Naive B cell (primary cell): ENCODE measurements at regions not wholly inside any gene's neighbourhood (a gene's known extent, or its start where the extent isn't known, plus 50 kb on each side); places are given as distances from the start of the nearest gene placed in this dataset.
A peak's percentile ranks its signal among the peaks of the same experiment; 100 is the strongest.
"Not testable (repeated sequence)": the region's sequence is repeated elsewhere in the genome, so short reads cannot be mapped to it uniquely, and the experiment has no call there.

Experiments used
- ATAC-seq, 2 donors: fragments of 150-1000 bp; cut with Tn5 transposase; 2 replicates each; pipeline ENCODE4 v1.10.0; 2021; ENCODE audit warnings: low read depth in 2 of 2, mild to moderate bottlenecking in 2 of 2, moderate library complexity in 2 of 2
- DNase-seq: peaks from one replicate; pipeline ENCODE4 v3.0.0; 2022
- H3K27ac Mint-ChIP-seq, 6 donors: one replicate each; pipeline ENCODE4 v1.8.0; 2020 to 2022; ENCODE audit warnings: mild to moderate bottlenecking in 6 of 6, mixed read lengths in 6 of 6, moderate library complexity in 5 of 6, inconsistent platforms in 2 of 6
- H3K27me3 Mint-ChIP-seq, 3 donors: one replicate each; pipeline ENCODE4 v1.8.0; 2021 to 2022; ENCODE audit warnings: mixed read lengths in 3 of 3, mild to moderate bottlenecking in 1 of 3
- H3K36me3 Mint-ChIP-seq, 2 donors: one replicate each; pipeline ENCODE4 v1.8.0; 2020 to 2022; ENCODE audit warnings: mixed read lengths in 2 of 2, inconsistent platforms in 1 of 2, mild to moderate bottlenecking in 1 of 2
- H3K4me1 Mint-ChIP-seq, 3 donors: one replicate each; pipeline ENCODE4 v1.8.0; 2020 to 2022; ENCODE audit warnings: mixed read lengths in 3 of 3, inconsistent platforms in 1 of 3, mild to moderate bottlenecking in 1 of 3, moderate library complexity in 1 of 3
- H3K4me3 Mint-ChIP-seq, 8 donors: one replicate each; pipeline ENCODE4 v1.8.0; 2020 to 2022; ENCODE audit warnings: mild to moderate bottlenecking in 8 of 8, mixed read lengths in 8 of 8, moderate library complexity in 8 of 8, inconsistent platforms in 2 of 8
- H3K9me3 Mint-ChIP-seq, 7 donors: one replicate each; pipeline ENCODE4 v1.8.0; 2020 to 2022; ENCODE audit warnings: mixed read lengths in 7 of 7, mild to moderate bottlenecking in 5 of 7, inconsistent platforms in 2 of 7, moderate library complexity in 1 of 7

DNA sequence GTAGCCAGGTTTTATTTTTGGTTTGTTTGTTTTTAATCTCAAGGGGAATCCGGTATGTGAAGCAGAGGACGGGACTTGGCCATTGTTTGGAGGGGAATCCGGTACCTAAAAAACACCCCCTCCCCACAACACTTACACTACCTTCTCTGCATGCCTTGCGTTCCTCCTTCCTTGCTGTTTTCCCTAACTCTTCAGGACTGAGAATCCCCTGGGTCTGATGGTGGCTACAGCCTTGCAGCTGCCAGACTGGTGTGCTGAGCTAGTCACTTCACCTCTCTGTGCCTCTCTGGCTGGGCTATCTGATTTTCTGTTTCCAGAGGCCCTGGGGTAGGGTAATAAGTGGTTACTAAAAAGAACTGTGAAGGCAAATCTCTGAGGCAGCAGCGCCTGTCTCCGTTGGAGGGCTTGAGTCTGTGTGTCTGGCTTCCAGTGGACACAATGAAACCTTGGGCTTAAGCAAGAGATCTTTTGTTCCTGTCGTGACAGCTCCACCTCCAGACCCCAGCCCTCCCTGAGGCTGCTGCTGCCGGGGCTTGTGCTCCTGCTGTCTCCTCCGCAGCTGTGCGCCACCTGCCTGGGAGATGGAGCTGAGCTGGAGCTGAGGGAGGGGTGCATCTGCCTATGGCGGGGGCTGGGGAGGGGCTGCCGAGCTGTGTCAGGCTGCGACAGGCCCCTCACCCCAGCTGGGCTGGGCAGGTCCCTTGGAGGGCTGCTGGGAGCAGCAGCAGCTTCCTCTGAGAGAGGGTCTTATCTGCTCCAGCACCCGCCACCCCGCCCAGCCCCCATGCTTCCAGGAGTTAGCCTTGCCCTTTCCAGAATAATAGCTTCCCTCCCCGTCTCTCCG is 65.8 kb upstream of the CCDC167 start:
- peak overlapping the region in 4 of 6 donors; percentile 62 to 90 (median 82) for H3K27ac Mint-ChIP-seq
- DNase-seq, result no peak
- no peaks in the 10 kb centered on the region for H3K9me3 Mint-ChIP-seq
- H3K4me1 Mint-ChIP-seq, result peaks cover 56 to 80% (median 80%) of the 10 kb centered on the region in 3 donors
- H3K27me3 Mint-ChIP-seq, result peaks cover 0 to 8% (median 0%) of the 10 kb centered on the region in 3 donors
- H3K4me3 Mint-ChIP-seq, result peak overlapping the region in 6 of 8 donors; percentile 13 to 90 (median 66)
- no peaks in the 10 kb centered on the region for H3K36me3 Mint-ChIP-seq
- ATAC-seq, result no peak

DNA sequence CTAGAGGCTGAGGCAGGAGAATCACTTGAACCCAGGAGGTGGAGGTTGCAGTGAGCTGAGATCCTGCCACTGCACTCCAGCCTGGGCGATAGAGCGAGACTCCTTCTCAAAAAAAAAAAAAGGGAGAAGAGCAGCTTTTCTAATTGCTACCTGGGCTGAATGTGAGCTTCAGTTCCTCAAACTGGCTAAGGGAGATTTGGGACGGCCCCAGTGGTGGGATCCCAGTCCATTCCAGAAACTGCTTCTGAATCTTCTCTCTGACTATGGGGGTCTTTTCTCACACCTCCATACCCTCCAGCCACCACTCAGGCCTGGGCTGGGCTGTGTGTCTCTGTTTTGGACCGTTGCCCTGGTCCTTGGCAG is 63.2 kb upstream of the CCDC167 start:
- H3K36me3 Mint-ChIP-seq, H3K27me3 Mint-ChIP-seq, H3K9me3 Mint-ChIP-seq: not testable (repeated sequence)
- Mint-ChIP-seq H3K4me1 (peaks cover 71 to 94% (median 90%) of the 10 kb centered on the region in 3 donors), H3K4me3 (peak overlapping the region in 7 of 8 donors; percentile 5 to 79 (median 47)), H3K27ac (peak overlapping the region; percentile 81 to 99 (median 98))
- ATAC-seq, result peak; percentile 15 to 17
- peak; percentile 33 for DNase-seq

DNA sequence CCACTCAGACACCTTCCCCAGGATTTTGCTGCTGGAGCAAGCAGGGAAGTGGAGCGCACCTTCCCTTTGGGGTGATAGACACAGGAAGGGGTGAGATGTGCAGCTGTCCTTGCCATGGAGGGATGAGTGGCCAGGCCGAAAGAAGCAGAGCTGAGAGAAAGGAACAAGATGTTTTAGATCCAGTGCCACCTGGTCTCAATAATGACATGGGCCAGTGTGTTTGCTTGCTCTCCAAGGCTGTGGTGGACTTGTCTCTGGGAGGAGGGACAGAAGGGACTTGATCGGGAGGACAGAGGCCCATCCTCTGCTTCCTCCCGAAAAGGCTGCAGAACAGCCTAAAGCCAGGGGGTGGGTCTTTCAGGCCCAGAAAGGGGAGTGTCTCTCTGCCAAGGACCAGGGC is 61.7 kb upstream of the CCDC167 start:
- peaks cover 77 to 99% (median 98%) of the 10 kb centered on the region in 3 donors for H3K4me1 Mint-ChIP-seq
- peak overlapping the region in 7 of 8 donors; percentile 25 to 85 (median 66) for H3K4me3 Mint-ChIP-seq
- H3K27ac Mint-ChIP-seq, result peak overlapping the region; percentile 81 to 99 (median 98)
- no peaks in the 10 kb centered on the region for H3K27me3 Mint-ChIP-seq
- ATAC-seq, result no peak
- DNase-seq, result no peak
- no peaks in the 10 kb centered on the region for H3K9me3 Mint-ChIP-seq
- no peaks in the 10 kb centered on the region for H3K36me3 Mint-ChIP-seq

DNA sequence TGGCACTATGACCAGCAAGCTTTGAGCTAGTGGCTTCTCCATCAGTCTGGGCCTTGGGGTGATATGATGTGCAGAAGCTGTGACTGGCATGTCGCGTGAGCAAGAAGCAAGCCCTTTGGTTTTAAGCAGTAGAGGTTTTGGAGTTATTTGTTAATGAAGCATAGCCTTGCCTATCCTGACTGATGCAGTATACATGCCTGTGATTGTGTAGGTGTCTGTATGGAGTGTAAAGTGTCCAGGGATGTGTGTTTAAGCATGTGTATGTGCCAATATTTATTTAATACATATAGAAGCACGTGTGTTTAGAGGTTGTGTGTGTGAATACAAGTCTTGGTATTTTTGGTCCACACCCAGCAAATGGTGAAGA is 61.0 kb upstream of the CCDC167 start:
- ATAC-seq (no peak), DNase-seq (no peak)
- no peaks in the 10 kb centered on the region for H3K9me3 Mint-ChIP-seq
- no peaks in the 10 kb centered on the region for H3K27me3 Mint-ChIP-seq
- peaks cover 80 to 100% (median 100%) of the 10 kb centered on the region in 3 donors for H3K4me1 Mint-ChIP-seq
- H3K36me3 Mint-ChIP-seq, result no peaks in the 10 kb centered on the region
- H3K27ac Mint-ChIP-seq, result peak overlapping the region; percentile 81 to 99 (median 98)
- peak overlapping the region in 4 of 8 donors; percentile 14 to 85 (median 50) for H3K4me3 Mint-ChIP-seq

DNA sequence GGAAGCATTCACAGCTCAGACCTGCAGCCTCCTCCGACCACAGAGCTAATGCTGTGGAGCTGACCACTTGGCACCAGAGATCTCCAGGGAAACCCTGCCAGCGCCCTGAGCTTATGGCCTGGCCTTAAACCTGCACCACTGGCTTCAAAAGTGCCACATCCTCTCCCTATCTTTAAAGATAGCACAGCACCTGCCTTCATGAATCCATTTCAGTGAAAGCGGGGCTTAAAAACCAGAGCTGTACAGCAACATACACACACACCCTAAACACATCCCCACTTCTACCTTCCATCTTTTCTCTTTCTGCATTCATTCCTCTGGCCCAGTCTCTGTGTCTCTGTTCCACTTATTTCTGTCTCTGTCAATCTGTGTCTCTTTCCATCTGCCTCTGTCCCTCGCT is 59.8 kb upstream of the CCDC167 start:
- Mint-ChIP-seq H3K36me3 (no peaks in the 10 kb centered on the region), H3K27ac (peak overlapping the region in 5 of 6 donors; percentile 5 to 98 (median 81)), H3K4me3 (peak overlapping the region in 4 of 8 donors; percentile 0 to 85 (median 50)), H3K27me3 (no peaks in the 10 kb centered on the region), H3K9me3 (no peaks in the 10 kb centered on the region), H3K4me1 (peaks cover 82 to 100% (median 100%) of the 10 kb centered on the region in 3 donors)
- DNase-seq, result no peak
- no peak for ATAC-seq

DNA sequence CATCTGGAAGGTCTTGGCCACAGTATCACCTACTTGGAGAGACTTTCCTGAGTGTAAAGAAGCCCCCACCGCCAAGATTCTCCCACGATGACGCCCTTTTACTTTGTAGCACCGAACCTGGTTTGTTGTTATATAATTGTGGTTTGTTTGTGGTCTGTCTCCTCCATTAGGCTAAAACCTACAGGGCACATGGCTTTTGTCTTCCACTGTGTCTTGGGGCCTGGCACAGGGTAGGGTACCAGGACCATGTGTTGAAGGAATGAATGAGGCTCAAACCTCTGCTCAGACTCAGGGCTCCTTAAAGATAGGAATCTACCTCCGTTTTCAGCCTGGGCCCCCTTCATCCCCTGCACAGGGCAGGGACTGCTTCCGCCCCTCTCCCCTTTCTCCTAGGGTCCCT is 59.4 kb upstream of the CCDC167 start:
- Mint-ChIP-seq H3K36me3 (no peaks in the 10 kb centered on the region), H3K27me3 (no peaks in the 10 kb centered on the region), H3K27ac (peak overlapping the region in 4 of 6 donors; percentile 73 to 98 (median 82)), H3K4me1 (peaks cover 82 to 100% (median 100%) of the 10 kb centered on the region in 3 donors), H3K9me3 (no peaks in the 10 kb centered on the region), H3K4me3 (peak overlapping the region in 2 of 8 donors; percentile 38 to 85)
- ATAC-seq (no peak), DNase-seq (no peak)

DNA sequence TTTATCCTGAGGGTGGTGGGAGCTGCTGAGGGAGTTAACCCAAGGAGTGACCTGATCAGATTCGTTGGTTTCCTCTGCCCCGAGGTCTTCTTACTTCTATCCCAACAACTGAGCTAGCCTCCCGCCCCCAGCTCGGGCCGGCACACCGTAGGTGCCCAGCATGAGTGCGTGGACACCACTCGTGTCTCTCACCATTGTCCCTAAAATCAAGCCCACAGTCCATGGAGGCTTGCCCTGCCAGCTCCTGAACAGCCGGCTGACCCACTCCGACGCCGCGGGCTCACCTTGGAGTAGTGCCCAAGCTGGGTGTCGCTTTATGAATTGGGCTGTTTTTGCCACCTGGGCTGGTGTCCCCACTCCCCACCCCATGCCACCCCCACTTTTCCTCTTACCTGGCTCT is 59.0 kb upstream of the CCDC167 start:
- Mint-ChIP-seq H3K27ac (peak overlapping the region in 5 of 6 donors; percentile 65 to 90 (median 81)), H3K36me3 (no peaks in the 10 kb centered on the region), H3K9me3 (no peaks in the 10 kb centered on the region), H3K4me3 (peak overlapping the region in 3 of 8 donors; percentile 37 to 83 (median 61)), H3K27me3 (no peaks in the 10 kb centered on the region), H3K4me1 (peaks cover 80 to 100% (median 98%) of the 10 kb centered on the region in 3 donors)
- DNase-seq, result no peak
- ATAC-seq, result no peak

DNA sequence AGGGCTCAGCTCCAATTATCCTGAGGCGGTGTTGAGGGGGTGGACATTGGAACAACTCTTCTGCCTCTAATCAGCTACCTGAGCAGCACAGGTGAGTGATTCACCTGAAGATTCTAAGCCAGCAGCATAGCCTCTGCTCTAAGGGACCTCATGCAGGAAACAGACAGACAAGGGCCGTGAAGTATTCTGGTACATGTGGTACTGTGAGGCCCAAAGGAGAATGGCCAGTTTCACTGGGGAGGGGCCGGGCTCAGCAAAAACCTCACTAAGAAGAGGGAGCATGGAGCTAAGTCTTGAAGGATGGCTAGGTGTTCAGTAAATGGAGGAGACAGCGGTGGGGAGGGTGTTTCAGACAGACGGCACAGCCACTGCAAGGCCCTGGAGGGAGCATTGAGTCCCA is 58.5 kb upstream of the CCDC167 start:
- Mint-ChIP-seq H3K4me3 (peak overlapping the region in 5 of 8 donors; percentile 29 to 83 (median 55)), H3K27ac (peak overlapping the region; percentile 55 to 94 (median 81)), H3K4me1 (peaks cover 79 to 100% (median 97%) of the 10 kb centered on the region in 3 donors), H3K27me3 (no peaks in the 10 kb centered on the region), H3K36me3 (no peaks in the 10 kb centered on the region), H3K9me3 (no peaks in the 10 kb centered on the region)
- DNase-seq (peak; percentile 46), ATAC-seq (peak; percentile 4 to 15)

DNA sequence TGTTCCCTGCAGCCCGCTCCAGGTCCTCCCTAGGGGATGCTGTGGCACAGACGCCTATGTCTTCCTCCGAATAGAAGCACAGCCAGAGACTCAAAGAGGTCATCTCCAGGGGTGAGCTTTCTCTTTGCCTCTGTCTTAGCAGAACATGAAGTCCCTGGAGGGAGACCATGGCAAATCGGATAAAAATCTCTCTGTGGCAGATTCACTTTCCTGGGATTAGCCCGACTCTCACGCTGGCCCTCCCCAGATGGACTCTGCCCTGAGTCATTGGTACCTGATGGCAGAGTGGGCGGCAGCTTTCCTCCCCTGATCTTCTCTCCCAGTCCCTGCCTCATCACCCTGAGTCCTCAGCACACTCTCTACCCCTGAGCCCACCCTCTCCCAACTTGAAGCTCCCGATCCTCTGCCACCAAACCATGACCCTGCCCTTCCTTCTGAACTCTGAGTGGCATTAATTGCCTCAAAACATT is 58.0 kb upstream of the CCDC167 start:
- peak overlapping the region; percentile 55 to 94 (median 86) for H3K27ac Mint-ChIP-seq
- no peak for ATAC-seq
- no peaks in the 10 kb centered on the region for H3K9me3 Mint-ChIP-seq
- peak overlapping the region in 4 of 8 donors; percentile 25 to 66 (median 46) for H3K4me3 Mint-ChIP-seq
- H3K36me3 Mint-ChIP-seq, result no peaks in the 10 kb centered on the region
- no peaks in the 10 kb centered on the region for H3K27me3 Mint-ChIP-seq
- peaks cover 78 to 100% (median 92%) of the 10 kb centered on the region in 3 donors for H3K4me1 Mint-ChIP-seq
- no peak for DNase-seq

DNA sequence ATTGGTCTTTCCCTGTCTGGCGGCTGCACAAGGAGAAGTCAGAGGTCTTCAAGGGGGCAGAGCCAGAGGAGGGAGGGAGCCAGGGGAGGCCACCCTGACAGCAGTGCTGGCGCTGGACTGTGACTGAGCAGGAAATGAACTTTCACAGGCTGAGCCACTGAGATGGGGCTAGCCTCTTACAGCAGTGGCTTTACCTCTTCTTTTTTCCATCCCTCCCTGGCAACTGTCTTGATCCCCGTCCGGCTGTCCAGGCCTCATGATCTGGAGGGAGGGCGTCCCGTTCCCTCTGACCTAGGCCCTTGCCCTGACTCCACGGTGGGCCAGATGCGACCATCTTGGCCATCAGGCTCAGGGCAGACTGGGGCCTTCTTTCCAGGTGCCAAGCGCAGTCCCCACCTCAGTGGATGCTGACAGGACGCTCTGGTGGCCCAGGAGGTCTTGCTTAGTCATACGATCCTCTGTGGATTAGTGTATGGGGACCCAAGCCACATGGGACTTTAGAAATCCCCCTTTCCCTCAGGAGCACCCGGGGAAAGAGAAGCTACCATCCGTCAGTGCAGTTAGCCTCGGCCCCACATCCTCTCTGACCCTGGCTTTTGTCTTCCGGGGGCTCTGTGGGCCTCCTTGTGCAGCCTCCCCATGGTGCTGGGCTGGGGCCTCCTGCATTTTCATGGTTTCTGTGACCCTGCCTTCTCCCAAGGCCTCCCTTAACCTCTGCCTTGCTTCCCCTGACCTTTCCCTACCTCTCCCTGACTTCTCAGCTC is 57.4 kb upstream of the CCDC167 start:
- ATAC-seq (peak; percentile 57 to 59), DNase-seq (peak; percentile 33)
- Mint-ChIP-seq H3K4me3 (peak overlapping the region in 5 of 8 donors; percentile 21 to 77 (median 45)), H3K27me3 (no peaks in the 10 kb centered on the region), H3K27ac (peak overlapping the region; percentile 67 to 91 (median 85)), H3K9me3 (no peaks in the 10 kb centered on the region), H3K36me3 (no peaks in the 10 kb centered on the region), H3K4me1 (peaks cover 78 to 99% (median 86%) of the 10 kb centered on the region in 3 donors)

DNA sequence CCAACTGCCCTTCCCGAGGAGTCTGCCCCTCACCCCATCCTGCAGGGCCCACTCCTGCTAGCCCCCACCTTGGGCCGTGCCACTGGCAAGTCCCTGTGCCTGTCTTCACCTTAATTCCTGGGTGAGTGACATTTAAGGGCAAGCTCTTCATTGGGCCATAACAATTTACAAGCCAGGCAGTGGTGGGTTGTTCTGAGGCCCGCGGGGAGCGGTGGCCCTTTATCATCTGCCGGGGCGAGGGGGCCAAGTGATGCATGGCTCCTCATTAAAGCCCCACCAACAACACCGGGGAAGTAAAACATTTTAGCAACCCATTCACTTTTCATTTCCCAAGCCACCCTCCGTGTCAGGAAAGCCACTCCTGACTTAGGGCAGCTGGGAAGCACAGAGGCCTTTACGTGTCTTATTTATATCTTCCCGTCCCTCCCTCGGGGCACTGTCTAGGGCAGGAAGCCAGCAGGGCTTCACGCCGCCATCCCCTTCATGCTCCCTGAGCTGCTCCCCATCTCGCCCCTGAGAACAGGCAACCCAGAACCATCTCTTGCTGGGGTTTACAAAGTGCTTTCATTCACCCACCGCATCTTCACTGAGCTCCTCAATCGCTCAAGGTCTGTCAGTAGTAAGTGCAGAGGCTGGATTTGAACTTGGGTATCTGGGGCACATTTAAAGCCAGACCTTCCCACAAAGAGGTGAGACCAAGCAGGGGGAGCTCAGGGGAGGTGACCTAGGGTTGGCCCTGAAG is 55.5 kb upstream of the CCDC167 start:
- ATAC-seq (peak; percentile 14 to 20), DNase-seq (no peak)
- Mint-ChIP-seq H3K36me3 (no peaks in the 10 kb centered on the region), H3K9me3 (no peaks in the 10 kb centered on the region), H3K27ac (peak overlapping the region; percentile 39 to 93 (median 71)), H3K4me3 (peak overlapping the region in 7 of 8 donors; percentile 37 to 77 (median 49)), H3K27me3 (no peaks in the 10 kb centered on the region), H3K4me1 (peaks cover 68 to 96% (median 73%) of the 10 kb centered on the region in 3 donors)

DNA sequence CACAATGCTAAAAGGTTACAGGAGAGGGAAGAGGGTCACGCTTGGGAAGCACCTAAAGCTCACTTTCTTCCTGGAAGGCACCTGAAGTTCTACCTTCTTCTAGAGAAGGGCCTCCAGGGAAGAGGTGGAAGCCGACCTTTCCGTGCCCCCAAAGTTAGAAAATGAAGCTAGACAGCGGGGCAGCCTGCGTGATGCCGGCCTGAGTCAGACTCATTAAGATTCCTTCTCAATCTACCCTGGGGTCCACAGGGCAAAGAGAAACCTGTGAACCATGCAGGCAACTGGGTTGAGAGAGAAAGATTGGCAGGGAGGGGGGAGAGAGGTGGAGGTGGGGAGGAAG is 54.8 kb upstream of the CCDC167 start:
- H3K27me3 Mint-ChIP-seq, result no peaks in the 10 kb centered on the region
- H3K36me3 Mint-ChIP-seq, result no peaks in the 10 kb centered on the region
- H3K27ac Mint-ChIP-seq, result peak overlapping the region in 4 of 6 donors; percentile 4 to 87 (median 58)
- peaks cover 66 to 96% (median 72%) of the 10 kb centered on the region in 3 donors for H3K4me1 Mint-ChIP-seq
- ATAC-seq (no peak), DNase-seq (no peak)
- no peaks in the 10 kb centered on the region for H3K9me3 Mint-ChIP-seq
- peak overlapping the region in 5 of 8 donors; percentile 36 to 80 (median 49) for H3K4me3 Mint-ChIP-seq

DNA sequence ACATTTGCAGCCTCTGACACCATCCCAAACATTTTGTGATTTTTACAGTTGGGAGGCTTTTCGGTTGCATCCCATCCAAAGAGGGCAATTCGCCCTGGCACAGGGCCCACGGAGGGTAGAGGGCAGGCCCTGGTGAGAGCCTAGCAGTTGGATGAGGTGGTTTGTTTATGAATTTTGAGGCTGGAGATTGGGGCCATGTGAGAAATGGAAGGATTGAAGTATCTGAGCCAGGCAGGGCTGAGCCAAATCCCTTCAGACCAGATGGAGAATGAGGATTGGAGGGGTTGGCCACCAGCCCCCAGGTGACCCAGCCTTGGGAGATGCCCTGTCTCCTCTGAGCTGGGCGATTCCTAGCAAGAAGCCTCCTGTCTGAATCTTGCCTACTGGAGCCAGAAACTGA is 52.6 kb upstream of the CCDC167 start:
- no peaks in the 10 kb centered on the region for H3K27me3 Mint-ChIP-seq
- ATAC-seq, result no peak
- peak overlapping the region in 1 of 6 donors; percentile 11 for H3K27ac Mint-ChIP-seq
- H3K4me1 Mint-ChIP-seq, result peaks cover 66 to 96% (median 70%) of the 10 kb centered on the region in 3 donors
- H3K9me3 Mint-ChIP-seq, result no peaks in the 10 kb centered on the region
- no peak for DNase-seq
- H3K36me3 Mint-ChIP-seq, result no peaks in the 10 kb centered on the region
- no peak overlapping the region for H3K4me3 Mint-ChIP-seq
